Endothelial cell of umbilical vein (primary cell): ENCODE measurements at regions not wholly inside any gene's neighbourhood (a gene's known extent, or its start where the extent isn't known, plus 50 kb on each side); places are given as distances from the start of the nearest gene placed in this dataset.

Experiments
- BruUV-seq: library from RNA; stranded (reverse); fragments of 400-500 nt; replicated peaks from 2 replicates; lab custom pipeline; 2021; lab: Mats Ljungman, UMichigan
- CTCF ChIA-PET: fragments of 300-600, 350-600 bp; sonication (Branson Sonifier 250); formaldehyde crosslinking; loops from one replicate; lab custom pipeline; 2021; ENCODE audit warnings: antibody characterized with exemption, inconsistent platforms; lab: Charles Lee
- POLR2A ChIA-PET: fragments of 300-600, 350-600 bp; sonication (Branson Sonifier 250); formaldehyde crosslinking; loops from one replicate; lab custom pipeline; 2021; ENCODE audit warnings: antibody characterized with exemption, inconsistent platforms; lab: Charles Lee
- DNase-seq: peaks from one replicate; pipeline ENCODE4 v3.0.0-alpha.2; 2011; ENCODE audit warnings: low read depth, low spot score
- FAIRE-seq: peaks from 2 replicates; lab custom pipeline; 2011; peaks lifted over from hg19 to GRCh38; lab: Jason Lieb, UNC
- H2AFZ ChIP-seq: 2 replicates; pipeline ENCODE4 v1.6.0; 2012; ENCODE audit warnings: low read depth, low read length, control low read depth, inconsistent platforms
- H3K27ac ChIP-seq: 2 replicates; pipeline ENCODE4 v1.5.1; 2011; ENCODE audit warnings: low read depth, mild to moderate bottlenecking, control low read depth, low read length, moderate library complexity; ENCODE audit not compliant: insufficient read depth
- H3K27me3 ChIP-seq, 2 experiments: 2 replicates each; pipeline versions ENCODE4 v1.6.0 to v1.6.1; 2011; ENCODE audit warnings: low read length in 2 of 2, mixed read lengths in 1 of 2; ENCODE audit not compliant: control insufficient read depth in 2 of 2, insufficient read depth in 2 of 2
- H3K36me3 ChIP-seq, 2 experiments: 2 replicates in 1 of 2; 3 replicates in 1 of 2; pipeline ENCODE4 v1.5.1; 2011; ENCODE audit warnings: low read length in 2 of 2, mild to moderate bottlenecking in 1 of 2, moderate library complexity in 1 of 2; ENCODE audit not compliant: control insufficient read depth in 2 of 2, insufficient read depth in 2 of 2; ENCODE audit errors: extremely low read depth in 1 of 2
- H3K4me1 ChIP-seq: 3 replicates; pipeline ENCODE4 v1.5.1; 2011; ENCODE audit warnings: mild to moderate bottlenecking, low read length; ENCODE audit not compliant: control insufficient read depth, insufficient read depth; ENCODE audit errors: extremely low read depth
- H3K4me2 ChIP-seq: 2 replicates; pipeline ENCODE4 v1.6.1; 2011; ENCODE audit warnings: low read length, control low read depth, mixed read lengths; ENCODE audit not compliant: insufficient read depth
- H3K4me3 ChIP-seq, 3 experiments: fragments of 200-600 bp in 1 of 3; sonication (generic), shearing (Covaris generic) in 1 of 3; replicated peaks in 1 of 3; 2 replicates each; pipeline ENCODE4 v1.5.1; 2011 to 2016; ENCODE audit warnings: control low read depth in 3 of 3, low read length in 3 of 3, mild to moderate bottlenecking in 2 of 3, inconsistent platforms in 1 of 3, low read depth in 1 of 3, moderate library complexity in 1 of 3; ENCODE audit not compliant: insufficient read depth in 1 of 3
- H3K79me2 ChIP-seq: 2 replicates; pipeline ENCODE4 v1.6.0; 2012; ENCODE audit warnings: low read length, inconsistent platforms; ENCODE audit not compliant: control insufficient read depth, insufficient read depth
- H3K9ac ChIP-seq: replicated peaks from 2 replicates; pipeline ENCODE3; 2011; ENCODE audit warnings: low read length, control low read depth; ENCODE audit not compliant: insufficient read depth; ENCODE audit errors: extremely low read depth
- H3K9me1 ChIP-seq: replicated peaks from 3 replicates; pipeline ENCODE4 v1.6.0; 2011; ENCODE audit warnings: mild to moderate bottlenecking, low read length; ENCODE audit not compliant: control insufficient read depth, insufficient read depth; ENCODE audit errors: extremely low read depth
- H3K9me3 ChIP-seq: replicated peaks from 2 replicates; pipeline ENCODE4 v1.5.1; 2012; ENCODE audit warnings: low read length, inconsistent platforms; ENCODE audit not compliant: control insufficient read depth, insufficient read depth
- H4K20me1 ChIP-seq: replicated peaks from 2 replicates; pipeline ENCODE3; 2011; ENCODE audit warnings: mild to moderate bottlenecking, low read length; ENCODE audit not compliant: control insufficient read depth, insufficient read depth; ENCODE audit errors: extremely low read depth
- EZH2 ChIP-seq: IDR thresholded peaks from 2 replicates; pipeline ENCODE4 v1.6.1; 2012; ENCODE audit warnings: borderline replicate concordance, low read depth, mild to moderate bottlenecking, moderate library complexity, low read length, inconsistent platforms; ENCODE audit not compliant: severe bottlenecking
- FOS ChIP-seq: IDR thresholded peaks from 2 replicates; pipeline ENCODE4 v1.6.1; 2011; ENCODE audit warnings: mild to moderate bottlenecking, low read length, moderate library complexity, borderline replicate concordance; ENCODE audit not compliant: insufficient read depth
- GATA2 ChIP-seq: IDR thresholded peaks from 2 replicates; pipeline ENCODE4 v1.7.0; 2011; ENCODE audit warnings: low read depth, mild to moderate bottlenecking, moderate library complexity, mixed read lengths, low read length; ENCODE audit not compliant: insufficient read length, insufficient read depth
- MAX ChIP-seq: IDR thresholded peaks from 2 replicates; pipeline ENCODE4 v1.6.1; 2011; ENCODE audit not compliant: insufficient read depth, insufficient read length
- MYC ChIP-seq: IDR thresholded peaks from one replicate; pipeline ENCODE4 v1.6.1; 2011; ENCODE audit warnings: mild to moderate bottlenecking, low read depth, low read length
- POLR2A ChIP-seq: IDR thresholded peaks from 2 replicates; pipeline ENCODE4 v1.6.1; 2012; ENCODE audit warnings: low read depth, mild to moderate bottlenecking, control low read depth, low read length
- POLR2AphosphoS5 ChIP-seq: IDR thresholded peaks from 2 replicates; pipeline ENCODE4 v1.6.1; 2012; ENCODE audit warnings: low read depth, mild to moderate bottlenecking, control low read depth, low read length, moderate library complexity; ENCODE audit not compliant: insufficient read depth
- dilution Hi-C: fragments of 300-500 bp; cut with MboI; formaldehyde crosslinking; loops from one replicate; pipeline ENCODE4 v1.15.0; 2019; ENCODE audit warnings: low sequenced_read_pairs; ENCODE audit not compliant: extremely low pct_ligation_motif_present
- intact Hi-C: fragments of 100-400 bp; cut with micrococcal nuclease; formaldehyde crosslinking; loops from one replicate; pipeline ENCODE4 v1.10.0; 2022
- TF ChIP-seq, protein P1 (sequence below), 2 donors: IDR thresholded peaks; 1 replicate in 1 of 2; 2 replicates in 1 of 2; pipeline ENCODE4 v1.5.1; 2011; ENCODE audit warnings: low read length in 2 of 2, mild to moderate bottlenecking in 2 of 2, moderate library complexity in 2 of 2, control low read depth in 1 of 2, inconsistent platforms in 1 of 2, low read depth in 1 of 2; ENCODE audit not compliant: insufficient read depth in 1 of 2; ENCODE audit errors: extremely low read depth in 1 of 2

DNA sequence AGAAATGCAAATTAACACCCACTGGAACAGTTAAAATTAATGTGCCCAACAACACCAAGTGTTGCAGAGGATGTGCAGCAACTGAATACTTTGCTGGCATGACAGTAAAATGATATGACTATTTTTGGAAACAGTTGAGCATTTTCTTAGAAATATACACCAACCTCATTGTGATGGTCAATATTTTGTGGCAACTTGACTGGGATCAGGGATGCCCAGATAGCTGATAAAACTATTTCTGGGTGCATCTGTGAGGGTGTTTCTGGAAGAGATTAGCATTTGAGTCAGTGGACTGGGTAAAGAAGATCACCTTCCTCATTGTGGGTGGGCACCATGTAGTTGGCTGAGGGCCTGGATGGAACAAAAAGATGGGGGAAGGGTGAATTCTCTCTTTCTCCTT lies 57.9 kb downstream of the RPLP1 start:
- H3K4me3 ChIP-seq: no peak overlapping the region
- H3K27ac ChIP-seq: no peak overlapping the region
- no peaks in the 10 kb centered on the region for H3K36me3 ChIP-seq
- DNase-seq: no peak
- no TSS peak for BruUV-seq
- POLR2A ChIA-PET: no interaction called here
- no peak for FAIRE-seq
- TF ChIP-seq FOS (no peak), EZH2 (no peak), GATA2 (no peak), MYC (no peak), POLR2AphosphoS5 (no peak), POLR2A (no peak), MAX (no peak)
- TF ChIP-seq, protein P1, sequence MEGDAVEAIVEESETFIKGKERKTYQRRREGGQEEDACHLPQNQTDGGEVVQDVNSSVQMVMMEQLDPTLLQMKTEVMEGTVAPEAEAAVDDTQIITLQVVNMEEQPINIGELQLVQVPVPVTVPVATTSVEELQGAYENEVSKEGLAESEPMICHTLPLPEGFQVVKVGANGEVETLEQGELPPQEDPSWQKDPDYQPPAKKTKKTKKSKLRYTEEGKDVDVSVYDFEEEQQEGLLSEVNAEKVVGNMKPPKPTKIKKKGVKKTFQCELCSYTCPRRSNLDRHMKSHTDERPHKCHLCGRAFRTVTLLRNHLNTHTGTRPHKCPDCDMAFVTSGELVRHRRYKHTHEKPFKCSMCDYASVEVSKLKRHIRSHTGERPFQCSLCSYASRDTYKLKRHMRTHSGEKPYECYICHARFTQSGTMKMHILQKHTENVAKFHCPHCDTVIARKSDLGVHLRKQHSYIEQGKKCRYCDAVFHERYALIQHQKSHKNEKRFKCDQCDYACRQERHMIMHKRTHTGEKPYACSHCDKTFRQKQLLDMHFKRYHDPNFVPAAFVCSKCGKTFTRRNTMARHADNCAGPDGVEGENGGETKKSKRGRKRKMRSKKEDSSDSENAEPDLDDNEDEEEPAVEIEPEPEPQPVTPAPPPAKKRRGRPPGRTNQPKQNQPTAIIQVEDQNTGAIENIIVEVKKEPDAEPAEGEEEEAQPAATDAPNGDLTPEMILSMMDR (IDR thresholded peaks at IDR 0.05; ENCODE audit: extremely low read depth in 1 of 2, insufficient read depth in 1 of 2, low read depth in 1 of 2, low read length in 2 of 2): no peak
- H2AFZ ChIP-seq: no peak overlapping the region
- dilution Hi-C loops (no loop called here), intact Hi-C loops (no loop called here)
- no peaks in the 10 kb centered on the region for H4K20me1 ChIP-seq
- peaks cover 0 to 1% of the 10 kb centered on the region in 2 experiments for H3K27me3 ChIP-seq
- H3K79me2 ChIP-seq: no peaks in the 10 kb centered on the region
- no peak overlapping the region for H3K9ac ChIP-seq
- no peak overlapping the region for H3K4me2 ChIP-seq
- H3K9me1 ChIP-seq: no peaks in the 10 kb centered on the region
- H3K9me3 ChIP-seq: no peaks in the 10 kb centered on the region
- H3K4me1 ChIP-seq: no peaks in the 10 kb centered on the region
- CTCF ChIA-PET: no interaction called here
